D721Med (cell line): ENCODE measurements at regions not wholly inside any gene's neighbourhood (a gene's known extent, or its start where the extent isn't known, plus 50 kb on each side); places are given as distances from the start of the nearest gene placed in this dataset.

Experiments
- DNase-seq: peaks from one replicate; pipeline ENCODE4 v3.0.0; 2011; ENCODE audit warnings: low spot score; ENCODE audit not compliant: insufficient read length
- FAIRE-seq: peaks from 2 replicates; lab custom pipeline; 2011; peaks lifted over from hg19 to GRCh38; lab: Jason Lieb, UNC
- CTCF ChIP-seq: IDR thresholded peaks from 2 replicates; pipeline ENCODE4 v1.5.1; 2012; ENCODE audit warnings: mild to moderate bottlenecking, control low read depth; ENCODE audit not compliant: insufficient read depth; ENCODE audit errors: missing control alignments

GRCh38 chr13:80035096-80035495, 305.8 kb downstream of the SPRY2 start:
- DNase-seq (no peak), FAIRE-seq (no peak)
- no peak for TF ChIP-seq CTCF

GRCh38 chr13:80033951-80034350, 307.0 kb downstream of the SPRY2 start:
- DNase-seq (no peak), FAIRE-seq (no peak)
- TF ChIP-seq CTCF = no peak

- DNase-seq = no peak
- TF ChIP-seq CTCF = no peak
- no peak for FAIRE-seq
Measured at GRCh38 chr13:80033286-80033685, 307.6 kb downstream of the SPRY2 start.

- TF ChIP-seq CTCF = peak; percentile 12
- no peak for FAIRE-seq
- DNase-seq = no peak
Measured at GRCh38 chr13:80030491-80030890, 310.4 kb downstream of the SPRY2 start.

GRCh38 chr13:80029170-80029569, 311.8 kb downstream of the SPRY2 start:
- FAIRE-seq = no peak
- no peak for DNase-seq
- no peak for TF ChIP-seq CTCF

GRCh38 chr13:80022146-80022545, 318.8 kb downstream of the SPRY2 start:
- FAIRE-seq (no peak), DNase-seq (no peak)
- TF ChIP-seq CTCF = no peak

- no peak for TF ChIP-seq CTCF
- DNase-seq = no peak
- FAIRE-seq = no peak
Measured at GRCh38 chr13:80012251-80012650, 328.7 kb downstream of the SPRY2 start.
